ENCODE measurements at regions not wholly inside any gene's neighbourhood (a gene's known extent, or its start where the extent isn't known, plus 50 kb on each side); places are given as distances from the start of the nearest gene placed in this dataset.

GRCh38 chr11:19455731-19456130, 215.0 kb upstream of the E2F8 start:
- no peak for DNase-seq (ENCODE audit: low spot score)
- no peak for TF ChIP-seq CTCF (IDR thresholded peaks at IDR 0.05; ENCODE audit: unreplicated experiment)
- H3K9me3 Mint-ChIP-seq (ENCODE audit: unreplicated experiment) = no peaks in the 10 kb centered on the region
- H3K36me3 Mint-ChIP-seq (ENCODE audit: low read depth, unreplicated experiment) = no peaks in the 10 kb centered on the region
- H3K4me1 Mint-ChIP-seq (ENCODE audit: unreplicated experiment) = peaks cover 4% of the 10 kb centered on the region
- H3K27ac Mint-ChIP-seq (ENCODE audit: unreplicated experiment) = no peak overlapping the region
- H3K4me3 Mint-ChIP-seq (ENCODE audit: unreplicated experiment) = no peak overlapping the region
- H3K27me3 Mint-ChIP-seq (ENCODE audit: unreplicated experiment) = no peaks in the 10 kb centered on the region

DNA sequence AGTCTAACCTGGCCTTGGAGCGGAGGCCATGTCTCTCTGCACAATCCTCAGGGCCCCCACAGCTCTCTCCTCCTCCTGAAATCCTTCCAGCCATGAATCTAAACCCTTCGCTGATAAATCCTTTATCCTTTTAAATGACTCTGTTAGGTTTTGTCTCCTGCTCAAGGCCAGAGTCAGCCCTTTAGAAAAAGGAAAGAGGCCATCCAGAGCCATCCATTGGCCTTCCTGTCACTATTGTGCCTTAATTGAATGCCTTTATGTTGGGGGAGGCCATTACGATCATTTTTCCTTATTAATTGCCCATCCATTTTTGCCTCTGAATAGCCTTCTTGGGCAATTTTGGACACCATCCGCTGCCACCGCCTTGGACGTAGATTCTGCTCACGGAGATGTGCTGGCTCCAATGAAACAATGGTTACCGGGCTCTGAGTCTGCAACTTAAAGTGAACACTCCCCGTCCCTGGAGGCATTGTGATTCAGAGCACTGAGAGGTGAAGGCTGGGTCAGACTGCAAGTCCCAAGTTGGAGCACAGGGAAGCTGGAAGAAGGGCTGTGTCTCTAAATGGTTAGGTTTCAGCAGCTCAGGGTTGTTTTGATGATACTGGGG, 213.0 kb upstream of the E2F8 start:
- H3K9me3 Mint-ChIP-seq (ENCODE audit: unreplicated experiment) = no peaks in the 10 kb centered on the region
- no peaks in the 10 kb centered on the region for H3K36me3 Mint-ChIP-seq (ENCODE audit: low read depth, unreplicated experiment)
- no peak for TF ChIP-seq CTCF (IDR thresholded peaks at IDR 0.05; ENCODE audit: unreplicated experiment)
- peaks cover 4% of the 10 kb centered on the region for H3K4me1 Mint-ChIP-seq (ENCODE audit: unreplicated experiment)
- H3K4me3 Mint-ChIP-seq (ENCODE audit: unreplicated experiment) = no peak overlapping the region
- H3K27me3 Mint-ChIP-seq (ENCODE audit: unreplicated experiment) = no peaks in the 10 kb centered on the region
- DNase-seq (ENCODE audit: low spot score) = no peak
- no peak overlapping the region for H3K27ac Mint-ChIP-seq (ENCODE audit: unreplicated experiment)

DNA sequence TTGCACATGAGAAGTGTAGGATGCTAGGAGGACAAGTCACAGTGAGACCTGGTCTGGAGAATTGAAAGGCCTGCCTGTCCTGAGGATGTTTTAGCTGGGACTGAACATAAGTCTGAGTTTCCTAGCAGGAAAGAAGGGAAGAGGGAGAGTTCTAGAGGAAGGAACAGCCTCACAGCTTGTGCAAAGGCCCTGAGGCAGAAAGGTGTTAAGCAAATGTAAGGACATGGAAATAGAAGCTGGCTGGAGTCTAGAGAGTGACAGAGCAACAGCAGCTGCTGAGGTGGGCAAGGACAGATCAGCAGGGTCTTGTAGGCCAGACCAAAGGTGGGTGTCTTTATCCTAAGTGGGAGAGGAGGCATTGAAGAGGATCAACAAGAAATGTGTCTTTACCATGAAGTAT, 210.9 kb upstream of the E2F8 start:
- H3K27ac Mint-ChIP-seq (ENCODE audit: unreplicated experiment) = no peak overlapping the region
- H3K4me3 Mint-ChIP-seq (ENCODE audit: unreplicated experiment) = no peak overlapping the region
- no peak for DNase-seq (ENCODE audit: low spot score)
- H3K4me1 Mint-ChIP-seq (ENCODE audit: unreplicated experiment) = peaks cover 4% of the 10 kb centered on the region
- H3K9me3 Mint-ChIP-seq (ENCODE audit: unreplicated experiment) = no peaks in the 10 kb centered on the region
- H3K36me3 Mint-ChIP-seq (ENCODE audit: low read depth, unreplicated experiment) = no peaks in the 10 kb centered on the region
- no peak for TF ChIP-seq CTCF (IDR thresholded peaks at IDR 0.05; ENCODE audit: unreplicated experiment)
- peaks cover 2% of the 10 kb centered on the region for H3K27me3 Mint-ChIP-seq (ENCODE audit: unreplicated experiment)

- DNase-seq (ENCODE audit: low spot score) = no peak
- TF ChIP-seq CTCF (IDR thresholded peaks at IDR 0.05; ENCODE audit: unreplicated experiment) = no peak
- peaks cover 4% of the 10 kb centered on the region for H3K4me1 Mint-ChIP-seq (ENCODE audit: unreplicated experiment)
- H3K27ac Mint-ChIP-seq (ENCODE audit: unreplicated experiment) = no peak overlapping the region
- no peaks in the 10 kb centered on the region for H3K36me3 Mint-ChIP-seq (ENCODE audit: low read depth, unreplicated experiment)
- peaks cover 2% of the 10 kb centered on the region for H3K27me3 Mint-ChIP-seq (ENCODE audit: unreplicated experiment)
- no peaks in the 10 kb centered on the region for H3K9me3 Mint-ChIP-seq (ENCODE audit: unreplicated experiment)
- H3K4me3 Mint-ChIP-seq (ENCODE audit: unreplicated experiment) = no peak overlapping the region
These were observed 209.5 kb upstream of the E2F8 start for GRCh38 chr11:19450282-19450681.

DNA sequence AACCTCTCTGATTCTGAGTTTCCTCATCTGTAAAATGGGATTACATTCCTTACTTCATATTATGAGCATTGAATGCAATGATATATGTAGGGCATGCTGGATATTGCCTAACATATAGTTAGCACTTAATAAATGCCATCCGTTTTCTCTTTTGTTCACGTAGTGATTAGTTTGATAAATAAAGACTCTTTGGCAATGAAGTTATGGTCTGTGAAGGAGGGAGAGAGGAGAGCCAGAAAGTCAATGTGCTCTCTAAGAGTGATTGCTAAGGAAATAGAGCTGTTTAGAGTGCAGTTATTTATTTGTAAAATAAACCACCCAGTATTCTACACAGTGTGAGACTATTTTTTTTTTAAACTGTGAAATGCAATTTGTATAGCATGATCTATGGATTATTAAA, 207.9 kb upstream of the E2F8 start:
- Mint-ChIP-seq H3K4me1 (ENCODE audit: unreplicated experiment) (peaks cover 1% of the 10 kb centered on the region), H3K9me3 (ENCODE audit: unreplicated experiment) (no peaks in the 10 kb centered on the region), H3K36me3 (ENCODE audit: low read depth, unreplicated experiment) (no peaks in the 10 kb centered on the region), H3K27me3 (ENCODE audit: unreplicated experiment) (peaks cover 2% of the 10 kb centered on the region), H3K27ac (ENCODE audit: unreplicated experiment) (no peak overlapping the region), H3K4me3 (ENCODE audit: unreplicated experiment) (no peak overlapping the region)
- TF ChIP-seq CTCF (IDR thresholded peaks at IDR 0.05; ENCODE audit: unreplicated experiment) = no peak
- DNase-seq (ENCODE audit: low spot score) = no peak
